ENCODE measurements at regions not wholly inside any gene's neighbourhood (a gene's known extent, or its start where the extent isn't known, plus 50 kb on each side); places are given as distances from the start of the nearest gene placed in this dataset.

DNA sequence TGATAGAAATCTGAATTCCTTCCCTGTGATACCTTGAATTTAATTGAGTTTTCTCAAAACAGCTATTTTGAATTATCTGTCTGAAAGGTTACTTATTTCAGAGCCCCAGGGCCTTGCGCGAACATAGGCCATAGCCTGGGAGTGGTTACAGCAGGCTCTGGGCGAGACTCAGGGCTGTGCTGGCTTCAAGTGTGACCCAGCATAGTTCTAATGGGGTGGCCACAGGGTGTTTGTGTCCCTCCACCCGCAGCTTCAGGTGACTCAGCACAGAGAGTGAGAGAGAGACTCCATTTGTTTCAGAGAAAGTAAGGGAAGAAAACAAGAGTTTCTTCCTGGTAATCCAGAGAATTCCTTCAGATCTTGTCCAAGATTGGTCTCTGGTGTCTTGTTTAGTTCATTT lies 137.9 kb upstream of the POU3F3 start:
- Mint-ChIP-seq H3K9me3 (no peaks in the 10 kb centered on the region), H3K27ac (peak overlapping the region in 1 of 3 experiments; percentile 1; a peak in 2 of 7 replicates), H3K4me1 (no peaks in the 10 kb centered on the region), H3K36me3 (ENCODE audit: insufficient read depth in 1 of 3, low read depth in 3 of 3) (no peaks in the 10 kb centered on the region; a peak in 1 of 7 replicates), H3K4me3 (no peak overlapping the region), H3K27me3 (ENCODE audit: low read depth) (no peaks in the 10 kb centered on the region)
- no peak overlapping the region for H3K27ac ChIP-seq (ENCODE audit: insufficient read length, low read depth, low read length)
- TF ChIP-seq, protein P1, sequence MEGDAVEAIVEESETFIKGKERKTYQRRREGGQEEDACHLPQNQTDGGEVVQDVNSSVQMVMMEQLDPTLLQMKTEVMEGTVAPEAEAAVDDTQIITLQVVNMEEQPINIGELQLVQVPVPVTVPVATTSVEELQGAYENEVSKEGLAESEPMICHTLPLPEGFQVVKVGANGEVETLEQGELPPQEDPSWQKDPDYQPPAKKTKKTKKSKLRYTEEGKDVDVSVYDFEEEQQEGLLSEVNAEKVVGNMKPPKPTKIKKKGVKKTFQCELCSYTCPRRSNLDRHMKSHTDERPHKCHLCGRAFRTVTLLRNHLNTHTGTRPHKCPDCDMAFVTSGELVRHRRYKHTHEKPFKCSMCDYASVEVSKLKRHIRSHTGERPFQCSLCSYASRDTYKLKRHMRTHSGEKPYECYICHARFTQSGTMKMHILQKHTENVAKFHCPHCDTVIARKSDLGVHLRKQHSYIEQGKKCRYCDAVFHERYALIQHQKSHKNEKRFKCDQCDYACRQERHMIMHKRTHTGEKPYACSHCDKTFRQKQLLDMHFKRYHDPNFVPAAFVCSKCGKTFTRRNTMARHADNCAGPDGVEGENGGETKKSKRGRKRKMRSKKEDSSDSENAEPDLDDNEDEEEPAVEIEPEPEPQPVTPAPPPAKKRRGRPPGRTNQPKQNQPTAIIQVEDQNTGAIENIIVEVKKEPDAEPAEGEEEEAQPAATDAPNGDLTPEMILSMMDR (conservative IDR thresholded peaks at IDR 0.05): no peak
- no peak overlapping the region for H3K18ac ChIP-seq (ENCODE audit: insufficient read length, low read depth, low read length)
- no peak overlapping the region for H4K5ac ChIP-seq (ENCODE audit: insufficient read length, low read depth, low read length)
- H3K9me3 ChIP-seq (ENCODE audit: control insufficient read depth, low read depth, low read length): no peaks in the 10 kb centered on the region
- no peak overlapping the region for H4K8ac ChIP-seq (replicated peaks; ENCODE audit: insufficient read length, low read depth, low read length)
- H3K79me2 ChIP-seq (ENCODE audit: insufficient read depth, low read length): no peaks in the 10 kb centered on the region
- H4K20me1 ChIP-seq (ENCODE audit: control insufficient read depth, insufficient read depth, insufficient read length): no peaks in the 10 kb centered on the region
- no peak overlapping the region for H2BK20ac ChIP-seq (ENCODE audit: low read depth, low read length, poor library complexity, severe bottlenecking)
- no peak overlapping the region; the same call in 1 of the 2 replicates for H3K14ac ChIP-seq (ENCODE audit: insufficient read depth, low read length)
- no peak overlapping the region for H3T11ph ChIP-seq (ENCODE audit: low read length)
- H3K23ac ChIP-seq (ENCODE audit: insufficient read length, low read depth, low read length): no peak overlapping the region
- no peak overlapping the region for H2BK15ac ChIP-seq (ENCODE audit: low read depth, low read length)
- no peak overlapping the region for H2BK120ac ChIP-seq (ENCODE audit: low read depth, low read length, poor library complexity, severe bottlenecking)
- no peak overlapping the region for H2AK5ac ChIP-seq (ENCODE audit: insufficient read length, low read length)
- WGBS (ENCODE audit: extremely low coverage, insufficient read length, low lambda C conversion rate): no CpG with 5 or more reads among the region's 4 CpGs
- no peak overlapping the region for H2BK5ac ChIP-seq (ENCODE audit: insufficient read length, low read length)
- no peak overlapping the region for H3K4ac ChIP-seq (ENCODE audit: low read depth, low read length)
- no peaks in the 10 kb centered on the region for H3K79me1 ChIP-seq (ENCODE audit: insufficient read depth, low read depth, low read length, poor library complexity, severe bottlenecking)
- no peak overlapping the region for H3K9ac ChIP-seq (ENCODE audit: extremely low read depth, insufficient read length, low read length)
- H3K56ac ChIP-seq (ENCODE audit: insufficient read length, low read depth, low read length): no peak overlapping the region
- DNase-seq: no peak
- no peaks in the 10 kb centered on the region for H3K23me2 ChIP-seq (ENCODE audit: insufficient read length, low read depth, low read length, poor library complexity, severe bottlenecking)
- no peaks in the 10 kb centered on the region for H3K4me1 ChIP-seq (ENCODE audit: insufficient read depth, low read length)
- no peak overlapping the region for H3K4me2 ChIP-seq (ENCODE audit: insufficient read depth, insufficient read length, low read length)
- no peaks in the 10 kb centered on the region for H3K27me3 ChIP-seq (ENCODE audit: insufficient read depth, low read length)
- no peak overlapping the region for H2BK12ac ChIP-seq (ENCODE audit: insufficient read length, low read depth, low read length)
- no peak overlapping the region for H2AFZ ChIP-seq (ENCODE audit: low read length)
- H4K91ac ChIP-seq (ENCODE audit: insufficient read length, low read depth, low read length): no peak overlapping the region

All from H9 (cell line).